GM12864 (cell line): ENCODE measurements at regions not wholly inside any gene's neighbourhood (a gene's known extent, or its start where the extent isn't known, plus 50 kb on each side); places are given as distances from the start of the nearest gene placed in this dataset.

Source experiments
- DNase-seq: peaks from one replicate; pipeline ENCODE4 v3.0.0-alpha.2; 2011; ENCODE audit warnings: low read depth
- H3K4me3 ChIP-seq: 2 replicates; pipeline ENCODE4 v1.5.1; 2011; ENCODE audit warnings: mild to moderate bottlenecking, low read depth, low read length, control low read depth
- TF ChIP-seq, protein P1 (sequence below): IDR thresholded peaks from 2 replicates; pipeline ENCODE4 v1.5.1; 2011; ENCODE audit warnings: low read depth, mild to moderate bottlenecking, moderate library complexity, low read length, control low read depth, inconsistent platforms; ENCODE audit errors: missing control alignments

GRCh38 chr11:116184763-116185162, 588.0 kb downstream of the BUD13 start:
- no peak for DNase-seq
- TF ChIP-seq, protein P1, sequence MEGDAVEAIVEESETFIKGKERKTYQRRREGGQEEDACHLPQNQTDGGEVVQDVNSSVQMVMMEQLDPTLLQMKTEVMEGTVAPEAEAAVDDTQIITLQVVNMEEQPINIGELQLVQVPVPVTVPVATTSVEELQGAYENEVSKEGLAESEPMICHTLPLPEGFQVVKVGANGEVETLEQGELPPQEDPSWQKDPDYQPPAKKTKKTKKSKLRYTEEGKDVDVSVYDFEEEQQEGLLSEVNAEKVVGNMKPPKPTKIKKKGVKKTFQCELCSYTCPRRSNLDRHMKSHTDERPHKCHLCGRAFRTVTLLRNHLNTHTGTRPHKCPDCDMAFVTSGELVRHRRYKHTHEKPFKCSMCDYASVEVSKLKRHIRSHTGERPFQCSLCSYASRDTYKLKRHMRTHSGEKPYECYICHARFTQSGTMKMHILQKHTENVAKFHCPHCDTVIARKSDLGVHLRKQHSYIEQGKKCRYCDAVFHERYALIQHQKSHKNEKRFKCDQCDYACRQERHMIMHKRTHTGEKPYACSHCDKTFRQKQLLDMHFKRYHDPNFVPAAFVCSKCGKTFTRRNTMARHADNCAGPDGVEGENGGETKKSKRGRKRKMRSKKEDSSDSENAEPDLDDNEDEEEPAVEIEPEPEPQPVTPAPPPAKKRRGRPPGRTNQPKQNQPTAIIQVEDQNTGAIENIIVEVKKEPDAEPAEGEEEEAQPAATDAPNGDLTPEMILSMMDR: no peak
- no peak overlapping the region for H3K4me3 ChIP-seq

- no peak for DNase-seq
- H3K4me3 ChIP-seq: no peak overlapping the region
- TF ChIP-seq, protein P1: no peak
Measured at GRCh38 chr11:116182356-116182966, 590.3 kb downstream of the BUD13 start.

DNA sequence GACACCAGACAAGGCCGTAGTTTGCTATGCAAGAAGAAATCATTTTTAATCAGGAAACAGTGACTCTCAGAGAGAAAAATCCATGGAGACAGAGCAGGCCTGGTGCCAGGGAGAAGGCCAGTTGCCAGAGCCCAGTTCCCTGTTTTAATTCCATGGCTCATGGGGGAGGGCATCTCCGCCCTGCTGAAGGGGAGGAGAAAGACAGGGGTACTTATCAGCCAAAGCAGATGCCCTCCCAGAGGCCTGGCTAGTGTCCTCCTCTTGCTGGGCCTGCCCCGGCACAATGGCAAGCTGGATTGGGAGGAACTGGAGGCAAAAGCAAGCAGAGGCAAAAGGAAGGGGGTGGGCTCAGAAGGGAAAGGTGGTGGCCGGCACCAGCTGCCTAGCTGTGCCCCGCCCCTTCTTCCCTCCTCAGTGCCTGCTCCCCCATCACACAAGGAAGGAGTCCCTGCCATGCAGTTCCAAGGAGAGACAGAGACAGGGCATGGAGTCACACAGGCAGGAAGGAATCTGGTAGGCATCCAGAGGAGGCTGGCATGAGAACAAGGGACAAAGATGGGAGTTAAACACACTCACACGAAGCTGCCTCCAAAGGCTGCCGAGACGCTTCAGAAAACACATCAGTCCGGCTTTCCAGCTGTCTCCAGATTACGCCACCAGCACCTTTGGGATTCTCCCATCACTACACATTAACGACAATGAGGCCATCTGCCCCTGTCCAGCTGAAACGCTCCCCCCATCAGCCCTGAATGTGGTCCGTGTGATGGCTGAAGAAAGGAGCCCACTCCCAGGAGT, 591.8 kb downstream of the BUD13 start:
- DNase-seq: no peak
- no peak overlapping the region for H3K4me3 ChIP-seq
- TF ChIP-seq, protein P1: no peak

DNA sequence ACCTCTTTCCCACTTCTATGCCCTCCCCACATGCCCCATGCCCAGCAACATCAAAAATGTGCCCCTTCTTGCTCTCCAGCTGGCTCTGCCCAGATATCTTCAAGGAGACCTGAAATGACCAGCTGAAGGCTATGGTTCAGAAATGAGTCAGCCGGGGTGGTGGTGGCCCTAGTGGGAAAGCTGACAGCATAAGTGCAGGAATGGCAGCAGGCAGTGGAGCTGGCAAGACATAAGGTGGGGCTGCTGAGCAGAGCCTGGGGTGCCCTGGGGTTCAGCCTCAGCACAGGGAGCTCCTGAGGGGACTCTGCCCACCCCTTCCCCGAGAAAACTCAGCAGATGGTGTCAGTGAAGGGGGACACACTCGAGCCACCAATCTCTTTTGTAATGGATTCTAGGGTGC, 593.4 kb downstream of the BUD13 start:
- DNase-seq: no peak
- TF ChIP-seq, protein P1: no peak

GRCh38 chr11:116177521-116178210, 595.1 kb downstream of the BUD13 start:
- no peak for DNase-seq
- no peak overlapping the region for H3K4me3 ChIP-seq
- TF ChIP-seq, protein P1: no peak

More for the DNA sequence above, 593.4 kb downstream of the BUD13 start:
- no peak overlapping the region for H3K4me3 ChIP-seq

GRCh38 chr11:116176484-116177005, 596.2 kb downstream of the BUD13 start:
- no peak for DNase-seq
- H3K4me3 ChIP-seq: no peak overlapping the region
- TF ChIP-seq, protein P1: no peak
